PC-3 (cell line): ENCODE measurements at regions not wholly inside any gene's neighbourhood (a gene's known extent, or its start where the extent isn't known, plus 50 kb on each side); places are given as distances from the start of the nearest gene placed in this dataset.

Source experiments
- ATAC-seq: fragments of 200-7000 bp; cut with Tn5 transposase; 2 replicates; pipeline ENCODE4 v1.9.1; 2020; ENCODE audit warnings: mild to moderate bottlenecking, moderate library complexity
- BruUV-seq: library from RNA; stranded (reverse); fragments of 400-500 nt; replicated peaks from 2 replicates; lab custom pipeline; 2021; lab: Mats Ljungman, UMichigan
- CTCF ChIA-PET: fragments of 300-600 bp; sonication (Branson Sonifier 250); formaldehyde crosslinking; loops from one replicate; lab custom pipeline; 2022; ENCODE audit warnings: antibody characterized with exemption; lab: Charles Lee
- POLR2A ChIA-PET: fragments of 300-600 bp; sonication (Branson Sonifier 250); formaldehyde crosslinking; loops from one replicate; lab custom pipeline; 2022; ENCODE audit warnings: antibody characterized with exemption; ENCODE audit not compliant: unreplicated experiment; lab: Charles Lee
- DNase-seq: peaks from one replicate; pipeline ENCODE4 v3.0.0-alpha.2; 2015
- H2AFZ ChIP-seq: fragments of 300-600 bp; sonication (generic); 2 replicates; pipeline ENCODE4 v1.6.0; 2016; ENCODE audit warnings: antibody characterized with exemption, low read length
- H3F3A ChIP-seq: fragments of 300-600 bp; sonication (generic); one replicate; pipeline ENCODE4 v1.6.0; 2017; ENCODE audit warnings: antibody characterized with exemption, low read length, control low read depth, mild to moderate bottlenecking; ENCODE audit not compliant: unreplicated experiment
- H3K27ac ChIP-seq: fragments of 300-600 bp; sonication (generic); 2 replicates; pipeline ENCODE4 v1.5.1; 2016; ENCODE audit warnings: mild to moderate bottlenecking, low read length
- H3K27me3 ChIP-seq: fragments of 300-600 bp; sonication (generic); 2 replicates; pipeline ENCODE4 v1.6.1; 2016; ENCODE audit warnings: low read length, mixed read lengths
- H3K36me3 ChIP-seq: fragments of 300-600 bp; sonication (generic); 2 replicates; pipeline ENCODE4 v1.6.1; 2016; ENCODE audit warnings: low read depth, mixed run types, low read length, mixed read lengths
- H3K4me1 ChIP-seq: fragments of 300-600 bp; sonication (generic); 2 replicates; pipeline ENCODE4 v1.5.1; 2016; ENCODE audit warnings: low read length; ENCODE audit not compliant: insufficient read depth
- H3K4me2 ChIP-seq: fragments of 300-600 bp; sonication (generic); 2 replicates; pipeline ENCODE4 v1.6.0; 2016; ENCODE audit warnings: low read length
- H3K4me3 ChIP-seq: fragments of 300-600 bp; sonication (generic); 2 replicates; pipeline ENCODE4 v1.5.1; 2016; ENCODE audit warnings: mild to moderate bottlenecking, low read length, mixed read lengths
- H3K79me2 ChIP-seq: fragments of 300-600 bp; sonication (generic); 2 replicates; pipeline ENCODE4 v1.6.1; 2017; ENCODE audit warnings: low read length, mixed read lengths
- H3K9ac ChIP-seq: fragments of 300-600 bp; sonication (generic); 2 replicates; pipeline ENCODE4 v1.6.0; 2016; ENCODE audit warnings: mild to moderate bottlenecking, low read length
- H3K9me2 ChIP-seq: fragments of 300-600 bp; sonication (generic); replicated peaks from 2 replicates; pipeline ENCODE4 v1.6.1; 2016; ENCODE audit warnings: mixed run types, low read length, mixed read lengths
- H3K9me3 ChIP-seq: fragments of 300-600 bp; sonication (generic); 2 replicates; pipeline ENCODE4 v1.6.1; 2016; ENCODE audit warnings: low read length, mixed read lengths
- H4K20me1 ChIP-seq: fragments of 300-600 bp; sonication (generic); 2 replicates; pipeline ENCODE4 v1.6.1; 2016; ENCODE audit warnings: low read length, mixed read lengths
- EZH2 ChIP-seq: fragments of 300-600 bp; sonication (generic); IDR thresholded peaks from one replicate; pipeline ENCODE4 v1.6.1; 2017; ENCODE audit warnings: antibody characterized with exemption, mild to moderate bottlenecking, low read length; ENCODE audit not compliant: unreplicated experiment
- EZH2phosphoT487 ChIP-seq: fragments of 300-600 bp; sonication (generic); IDR thresholded peaks from 2 replicates; pipeline ENCODE4 v1.6.1; 2018; ENCODE audit warnings: mild to moderate bottlenecking, antibody characterized with exemption, low read length, borderline replicate concordance
- intact Hi-C: fragments of 100-400 bp; cut with micrococcal nuclease; formaldehyde crosslinking; loops from 2 replicates; pipeline ENCODE4 v1.9.0; 2023
- TF ChIP-seq, protein P1 (sequence below): fragments of 300-600 bp; sonication (generic); conservative IDR thresholded peaks from 2 replicates; pipeline ENCODE4 v1.5.1; 2017; ENCODE audit warnings: antibody characterized with exemption, low read depth, mild to moderate bottlenecking, low read length

DNA sequence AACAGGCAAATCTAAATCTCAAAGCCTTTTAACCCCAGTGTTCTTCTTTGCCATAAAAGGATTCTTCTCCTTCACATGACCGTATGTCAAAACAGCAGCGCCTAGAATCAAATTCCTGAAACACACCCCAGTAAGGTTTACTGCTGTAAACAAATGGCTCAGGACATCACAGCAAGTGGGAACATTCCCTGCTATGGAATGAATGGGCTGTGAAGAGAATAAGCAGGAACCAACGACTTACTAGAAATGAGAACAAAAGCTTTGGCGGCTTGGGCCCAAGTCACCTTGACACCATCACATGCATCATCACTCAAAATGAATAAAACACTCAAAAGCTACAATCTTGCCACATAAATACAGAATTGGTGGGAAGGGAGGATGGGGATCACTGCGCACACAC, 80.4 kb upstream of the SPATA13 start:
- POLR2A ChIA-PET, result no interaction called here
- intact Hi-C loops, result no loop called here
- no peaks in the 10 kb centered on the region for H4K20me1 ChIP-seq

DNA sequence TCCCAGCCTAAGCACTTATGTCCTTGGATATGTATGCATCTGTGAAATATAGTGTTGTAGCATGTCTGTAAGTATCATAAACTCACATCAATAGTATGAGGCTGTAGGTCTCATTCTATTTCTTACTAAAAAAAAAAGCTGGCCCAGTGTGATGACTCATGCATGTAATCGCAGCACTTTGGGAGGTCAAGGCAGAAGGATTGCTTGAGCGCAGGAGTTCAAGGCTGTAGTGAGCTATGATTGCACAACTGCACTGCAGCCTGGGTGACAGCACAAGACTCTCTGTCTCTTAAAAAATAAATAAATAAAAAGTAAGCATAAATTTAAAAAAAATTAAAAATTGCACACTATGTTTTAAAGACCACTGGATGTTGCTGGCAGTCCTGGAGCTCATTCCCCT, 79.1 kb upstream of the SPATA13 start:
- H3K9me2 ChIP-seq, result no peaks in the 10 kb centered on the region
- H2AFZ ChIP-seq, result no peak overlapping the region
- TF ChIP-seq EZH2phosphoT487, result no peak
- TF ChIP-seq, protein P1, sequence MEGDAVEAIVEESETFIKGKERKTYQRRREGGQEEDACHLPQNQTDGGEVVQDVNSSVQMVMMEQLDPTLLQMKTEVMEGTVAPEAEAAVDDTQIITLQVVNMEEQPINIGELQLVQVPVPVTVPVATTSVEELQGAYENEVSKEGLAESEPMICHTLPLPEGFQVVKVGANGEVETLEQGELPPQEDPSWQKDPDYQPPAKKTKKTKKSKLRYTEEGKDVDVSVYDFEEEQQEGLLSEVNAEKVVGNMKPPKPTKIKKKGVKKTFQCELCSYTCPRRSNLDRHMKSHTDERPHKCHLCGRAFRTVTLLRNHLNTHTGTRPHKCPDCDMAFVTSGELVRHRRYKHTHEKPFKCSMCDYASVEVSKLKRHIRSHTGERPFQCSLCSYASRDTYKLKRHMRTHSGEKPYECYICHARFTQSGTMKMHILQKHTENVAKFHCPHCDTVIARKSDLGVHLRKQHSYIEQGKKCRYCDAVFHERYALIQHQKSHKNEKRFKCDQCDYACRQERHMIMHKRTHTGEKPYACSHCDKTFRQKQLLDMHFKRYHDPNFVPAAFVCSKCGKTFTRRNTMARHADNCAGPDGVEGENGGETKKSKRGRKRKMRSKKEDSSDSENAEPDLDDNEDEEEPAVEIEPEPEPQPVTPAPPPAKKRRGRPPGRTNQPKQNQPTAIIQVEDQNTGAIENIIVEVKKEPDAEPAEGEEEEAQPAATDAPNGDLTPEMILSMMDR, result no peak
- ATAC-seq, result no peak
- no peaks in the 10 kb centered on the region for H4K20me1 ChIP-seq
- no peak for DNase-seq
- H3K79me2 ChIP-seq, result no peaks in the 10 kb centered on the region
- intact Hi-C loops, result no loop called here
- H3K27me3 ChIP-seq, result no peaks in the 10 kb centered on the region
- H3K36me3 ChIP-seq, result no peaks in the 10 kb centered on the region
- H3K4me1 ChIP-seq, result peaks cover 17% of the 10 kb centered on the region
- H3F3A ChIP-seq, result no peaks in the 10 kb centered on the region
- no peaks in the 10 kb centered on the region for H3K9me3 ChIP-seq
- H3K4me3 ChIP-seq, result no peak overlapping the region
- H3K4me2 ChIP-seq, result no peak overlapping the region
- POLR2A ChIA-PET, result no interaction called here
- H3K9ac ChIP-seq, result no peak overlapping the region
- BruUV-seq, result no TSS peak
- H3K27ac ChIP-seq, result no peak overlapping the region
- CTCF ChIA-PET, result no interaction called here

More for the DNA sequence above, 80.4 kb upstream of the SPATA13 start:
- no peaks in the 10 kb centered on the region for H3K9me3 ChIP-seq
- no peaks in the 10 kb centered on the region for H3K9me2 ChIP-seq
- H3F3A ChIP-seq, result peaks cover 7% of the 10 kb centered on the region
- H3K79me2 ChIP-seq, result no peaks in the 10 kb centered on the region
- TF ChIP-seq, protein P1, result no peak
- TF ChIP-seq EZH2phosphoT487 (no peak), EZH2 (no peak)
- H3K4me3 ChIP-seq, result no peak overlapping the region
- H3K9ac ChIP-seq, result no peak overlapping the region
- no TSS peak for BruUV-seq
- DNase-seq, result no peak
- no peaks in the 10 kb centered on the region for H3K36me3 ChIP-seq
- no peak overlapping the region for H3K4me2 ChIP-seq
- H3K27ac ChIP-seq, result no peak overlapping the region
- no peak for ATAC-seq
- no peak overlapping the region for H2AFZ ChIP-seq
- CTCF ChIA-PET, result no interaction called here
- H3K27me3 ChIP-seq, result no peaks in the 10 kb centered on the region
- peaks cover 17% of the 10 kb centered on the region for H3K4me1 ChIP-seq

DNA sequence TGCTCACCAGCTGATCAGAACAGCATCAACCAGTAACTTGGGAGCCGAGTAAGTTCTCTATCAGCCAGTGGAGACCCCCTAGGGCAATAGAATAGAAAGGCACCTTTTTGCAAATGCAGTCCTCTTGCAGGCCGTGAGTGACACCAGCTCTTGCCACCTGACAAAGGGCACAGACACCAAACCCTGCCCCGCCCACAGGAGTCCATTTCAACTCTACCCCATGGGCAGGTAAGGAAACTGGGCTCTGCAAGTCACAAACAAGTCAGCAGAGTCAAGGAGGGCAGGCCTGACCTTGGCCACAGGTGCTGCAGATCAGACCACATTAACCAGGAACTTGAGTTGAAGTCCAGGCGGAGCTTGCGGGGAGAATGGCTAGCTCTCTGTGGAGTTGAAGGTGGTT, 77.4 kb upstream of the SPATA13 start:
- POLR2A ChIA-PET, result interaction anchor here (0.7 kb wide), 1 partner anchor 1765 kb away, joined by 5 read pairs; no protein-coding TSS in a partner anchor
- CTCF ChIA-PET, result no interaction called here
- Histone ChIP-seq H3K79me2 (no peaks in the 10 kb centered on the region), H3K9me3 (no peaks in the 10 kb centered on the region), H3F3A (no peaks in the 10 kb centered on the region), H3K4me2 (no peak overlapping the region), H3K27me3 (no peaks in the 10 kb centered on the region), H3K9me2 (no peaks in the 10 kb centered on the region), H3K9ac (no peak overlapping the region), H3K27ac (no peak overlapping the region), H3K4me1 (peaks cover 14% of the 10 kb centered on the region), H2AFZ (no peak overlapping the region), H3K4me3 (no peak overlapping the region), H3K36me3 (no peaks in the 10 kb centered on the region), H4K20me1 (no peaks in the 10 kb centered on the region)
- intact Hi-C loops, result no loop called here
- ATAC-seq, result no peak
- BruUV-seq, result no TSS peak
- TF ChIP-seq, protein P1, result no peak
- TF ChIP-seq EZH2 (no peak), EZH2phosphoT487 (no peak)
- DNase-seq, result no peak
